ENCODE measurements at regions not wholly inside any gene's neighbourhood (a gene's known extent, or its start where the extent isn't known, plus 50 kb on each side); places are given as distances from the start of the nearest gene placed in this dataset.

GRCh38 chr14:49984424-49984823 lies 91.5 kb downstream of the ARF6 start:
- H3K4me3 ChIP-seq: no peak overlapping the region
- H3K27ac ChIP-seq: no peak overlapping the region
- no peaks in the 10 kb centered on the region for H3K27me3 ChIP-seq (replicated peaks in 1 of 7)
- H3K9me3 ChIP-seq: no peaks in the 10 kb centered on the region
- peaks cover 0 to 44% (median 25%) of the 10 kb centered on the region in 6 donors for H3K4me1 ChIP-seq
- 81 to 93% (median 87%) methylated on average over 2 of the region's 2 CpGs for WGBS, 5 donors
- no peak for DNase-seq
- TF ChIP-seq POLR2A (IDR thresholded peaks at IDR 0.05): no peak
- TF ChIP-seq POLR2AphosphoS5 (IDR thresholded peaks at IDR 0.05): no peak
- TF ChIP-seq CTCF (IDR thresholded peaks at IDR 0.05 in 8 of 11, conservative IDR thresholded peaks at IDR 0.05 in 3 of 11): no peak
- intact Hi-C loops (cut with DNase I; ENCODE audit: low total_unique reads): no loop called here
- H3K36me3 ChIP-seq: no peaks in the 10 kb centered on the region

GRCh38 chr14:49986343-49987014 lies 93.6 kb downstream of the ARF6 start:
- Histone ChIP-seq H3K4me1 (peaks cover 0 to 29% (median 9%) of the 10 kb centered on the region in 6 donors), H3K9me3 (no peaks in the 10 kb centered on the region), H3K27ac (peak overlapping the region in 3 of 8 donors; percentile 12 to 35 (median 14)), H3K36me3 (no peaks in the 10 kb centered on the region), H3K4me3 (no peak overlapping the region), H3K27me3 (replicated peaks in 1 of 7) (no peaks in the 10 kb centered on the region)
- 80 to 94% (median 86%) methylated on average over 6 of the region's 6 CpGs for WGBS, 5 donors
- no peak for DNase-seq
- no peak for TF ChIP-seq POLR2AphosphoS5 (IDR thresholded peaks at IDR 0.05)
- no peak for TF ChIP-seq CTCF (IDR thresholded peaks at IDR 0.05 in 8 of 11, conservative IDR thresholded peaks at IDR 0.05 in 3 of 11)
- TF ChIP-seq POLR2A (IDR thresholded peaks at IDR 0.05): no peak
- intact Hi-C loops (cut with DNase I; ENCODE audit: low total_unique reads): no loop called here

GRCh38 chr14:49988080-49988990 lies 95.5 kb downstream of the ARF6 start:
- no peaks in the 10 kb centered on the region for H3K9me3 ChIP-seq
- H3K27me3 ChIP-seq (replicated peaks in 1 of 7): no peaks in the 10 kb centered on the region
- peaks cover 1 to 28% (median 11%) of the 10 kb centered on the region in 6 donors for H3K4me1 ChIP-seq
- intact Hi-C loops (cut with DNase I; ENCODE audit: low total_unique reads): no loop called here
- no peak for DNase-seq
- TF ChIP-seq CTCF (IDR thresholded peaks at IDR 0.05 in 8 of 11, conservative IDR thresholded peaks at IDR 0.05 in 3 of 11) (no peak), POLR2AphosphoS5 (IDR thresholded peaks at IDR 0.05) (no peak), POLR2A (IDR thresholded peaks at IDR 0.05) (no peak)
- H3K36me3 ChIP-seq: no peaks in the 10 kb centered on the region
- no peak overlapping the region for H3K4me3 ChIP-seq
- 86 to 93% (median 89%) methylated on average over 9 of the region's 9 CpGs for WGBS, 5 donors
- H3K27ac ChIP-seq: no peak overlapping the region

GRCh38 chr14:49989966-49990365 lies 97.1 kb downstream of the ARF6 start:
- H3K4me3 ChIP-seq: no peak overlapping the region
- DNase-seq: no peak
- 86 to 98% (median 91%) methylated on average over 2 of the region's 2 CpGs for WGBS, 5 donors
- no peaks in the 10 kb centered on the region for H3K27me3 ChIP-seq (replicated peaks in 1 of 7)
- H3K27ac ChIP-seq: no peak overlapping the region
- no peaks in the 10 kb centered on the region for H3K9me3 ChIP-seq
- intact Hi-C loops (cut with DNase I; ENCODE audit: low total_unique reads): no loop called here
- peaks cover 5 to 37% (median 17%) of the 10 kb centered on the region in 6 donors for H3K4me1 ChIP-seq
- H3K36me3 ChIP-seq: no peaks in the 10 kb centered on the region
- TF ChIP-seq POLR2A (IDR thresholded peaks at IDR 0.05) (no peak), POLR2AphosphoS5 (IDR thresholded peaks at IDR 0.05) (no peak), CTCF (IDR thresholded peaks at IDR 0.05 in 8 of 11, conservative IDR thresholded peaks at IDR 0.05 in 3 of 11) (no peak)
